ENCODE measurements at regions not wholly inside any gene's neighbourhood (a gene's known extent, or its start where the extent isn't known, plus 50 kb on each side); places are given as distances from the start of the nearest gene placed in this dataset.

GRCh38 chr3:87044409-87044808, 53.5 kb upstream of the VGLL3 start:
- no peak for DNase-seq (ENCODE audit: low read depth, low spot score)

GRCh38 chr3:87041191-87041590, 50.2 kb upstream of the VGLL3 start:
- no peak for DNase-seq (ENCODE audit: low read depth, low spot score)

All from brain pericyte (primary cell).